Fibroblast of skin of abdomen (primary cell): ENCODE measurements at regions not wholly inside any gene's neighbourhood (a gene's known extent, or its start where the extent isn't known, plus 50 kb on each side); places are given as distances from the start of the nearest gene placed in this dataset.
"Not testable (repeated sequence)": the region's sequence is repeated elsewhere in the genome, so short reads cannot be mapped to it uniquely, and the experiment has no call there.

Source experiments
- DNase-seq: peaks from one replicate; pipeline ENCODE4 v3.0.0-alpha.2; 2013

DNA sequence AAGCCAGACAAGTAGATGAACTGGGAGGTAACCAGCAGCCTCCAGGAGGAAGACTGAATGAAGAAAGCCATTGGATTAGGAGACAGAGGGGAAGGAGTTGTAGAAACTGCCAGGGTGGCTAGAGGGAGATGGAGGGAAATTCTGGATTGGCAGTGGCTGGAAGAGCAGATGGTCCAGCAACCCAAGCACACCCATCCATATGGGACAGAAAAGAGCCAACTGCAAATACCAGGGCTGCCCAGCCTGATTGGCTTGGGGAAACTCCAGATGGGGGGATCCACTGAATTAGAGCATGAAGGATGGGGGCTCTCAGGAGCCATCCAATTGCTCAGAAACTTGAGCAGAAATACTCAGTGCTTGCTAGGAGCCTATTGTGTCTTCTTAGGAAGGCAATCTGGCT is 173.5 kb upstream of the EPB41L3 start:
- no peak for DNase-seq

DNA sequence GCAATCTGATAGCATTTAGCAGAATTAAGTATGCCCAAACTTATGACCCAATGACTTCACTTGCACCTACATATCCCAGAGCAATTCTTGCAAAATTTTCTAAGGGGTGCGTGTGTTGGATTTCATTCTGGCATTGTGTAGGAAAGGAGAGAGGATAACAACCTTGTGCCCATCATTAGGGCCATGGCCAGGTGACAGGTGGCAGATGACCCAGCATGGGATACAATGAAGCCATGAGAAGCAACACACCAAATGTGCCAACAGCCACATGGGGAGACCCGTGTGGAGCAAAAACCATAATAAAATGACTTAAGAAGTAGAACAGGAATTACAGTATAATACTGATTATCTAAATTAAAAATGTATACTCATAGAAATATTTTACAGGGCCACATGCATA is 166.9 kb upstream of the EPB41L3 start:
- no peak for DNase-seq

DNA sequence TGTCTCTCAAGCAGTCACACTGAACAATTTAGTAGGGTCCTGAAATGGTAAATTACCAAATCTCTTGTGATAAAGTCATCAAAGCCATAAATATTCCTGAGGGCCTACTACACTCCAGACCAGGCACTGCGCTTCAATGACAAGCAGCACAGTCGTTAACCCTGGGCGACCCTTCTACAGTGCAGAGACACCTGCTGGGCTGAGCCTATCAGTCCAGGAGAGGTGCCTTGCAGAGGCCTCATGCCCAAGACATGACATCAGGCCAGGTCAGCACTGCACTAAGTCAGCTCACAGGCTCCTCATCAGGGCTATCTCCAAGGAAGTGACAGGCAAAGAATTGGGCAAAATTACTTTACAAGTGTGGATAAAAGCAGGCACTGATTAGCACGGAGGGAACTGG is 166.4 kb upstream of the EPB41L3 start:
- DNase-seq = no peak

DNA sequence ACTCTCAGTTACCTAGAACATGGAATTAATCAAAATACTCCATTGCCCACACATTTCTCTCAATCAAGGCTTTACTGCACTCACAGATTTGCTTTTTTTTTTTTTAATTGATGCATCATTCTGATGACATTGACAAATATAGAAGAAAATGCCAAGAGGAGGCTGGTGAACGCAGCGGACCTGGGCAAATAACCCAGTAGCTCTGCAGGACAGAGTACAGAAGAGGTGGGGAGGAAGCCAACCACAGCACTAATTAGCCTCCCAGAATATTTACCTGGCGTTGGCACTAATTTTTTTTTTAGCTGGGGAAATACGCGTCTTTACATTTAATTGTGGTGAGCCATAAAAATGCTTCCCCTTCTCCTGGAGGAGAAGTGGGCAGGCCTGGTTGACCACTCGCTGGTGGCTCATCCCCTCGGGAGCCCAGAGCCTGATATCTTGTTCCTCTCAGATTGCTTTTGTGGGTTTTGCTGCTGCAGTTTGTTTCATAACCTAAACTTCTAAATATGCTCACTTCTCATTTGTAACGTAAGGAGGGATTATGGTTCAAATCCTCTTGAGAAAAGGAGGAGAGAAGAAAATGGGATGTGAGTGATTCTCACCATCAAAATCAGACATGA is 165.8 kb upstream of the EPB41L3 start:
- DNase-seq = no peak

DNA sequence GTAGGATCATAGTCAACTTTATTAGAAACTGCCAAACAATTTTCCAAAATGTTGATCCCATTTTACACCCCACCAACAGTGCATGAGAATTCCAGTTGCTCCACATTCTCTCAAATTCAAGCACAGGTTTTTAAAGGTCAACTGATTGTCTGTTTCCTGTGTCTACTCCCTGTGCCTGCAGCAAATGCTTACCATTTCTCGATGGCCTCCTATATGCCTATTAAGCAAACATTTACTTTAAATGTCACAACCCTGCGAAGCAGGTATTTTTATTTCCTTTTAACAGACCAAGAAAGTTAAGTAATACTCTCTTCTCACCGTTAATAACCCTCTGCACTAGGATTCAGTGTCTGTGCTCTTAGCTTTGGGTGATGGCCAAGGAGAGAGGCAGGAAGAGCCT is 163.8 kb upstream of the EPB41L3 start:
- no peak for DNase-seq

DNA sequence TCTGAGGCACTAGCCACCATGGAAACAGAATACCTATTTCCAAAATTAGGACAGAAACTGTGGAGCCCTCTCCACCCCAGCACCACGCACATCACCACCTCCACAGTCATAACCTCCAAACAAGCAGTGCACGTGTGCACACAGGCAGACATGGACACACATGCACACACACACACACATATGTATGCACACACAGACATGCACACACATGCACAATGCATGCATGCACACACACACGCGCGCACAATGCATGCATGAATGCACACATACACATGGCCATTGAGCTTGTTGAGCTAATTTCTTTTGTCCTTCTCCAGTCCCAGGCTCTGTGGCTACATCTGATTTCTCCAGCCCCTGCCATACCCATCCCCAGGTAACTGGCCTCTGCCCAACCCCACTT is 161.6 kb upstream of the EPB41L3 start:
- no peak for DNase-seq

DNA sequence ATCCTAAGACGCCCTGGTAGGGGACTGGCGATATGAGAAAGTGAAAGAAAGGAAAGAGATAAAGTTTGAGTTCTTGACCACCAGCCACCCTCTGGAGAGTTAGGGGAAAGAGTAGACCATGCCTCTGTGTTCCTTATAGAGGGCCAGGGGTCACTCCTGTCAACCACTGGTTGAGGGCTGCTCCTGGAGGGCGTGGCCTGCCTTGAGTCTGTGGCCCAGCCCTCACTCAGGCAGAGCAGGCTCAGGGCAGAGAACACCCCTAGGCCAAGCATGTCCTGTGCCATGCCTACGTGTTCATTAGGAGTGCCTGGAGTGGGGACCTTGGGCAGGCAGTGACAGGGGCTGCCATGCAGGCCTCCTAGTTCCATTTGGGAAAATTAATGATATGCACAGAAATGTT is 161.1 kb upstream of the EPB41L3 start:
- DNase-seq = no peak

DNA sequence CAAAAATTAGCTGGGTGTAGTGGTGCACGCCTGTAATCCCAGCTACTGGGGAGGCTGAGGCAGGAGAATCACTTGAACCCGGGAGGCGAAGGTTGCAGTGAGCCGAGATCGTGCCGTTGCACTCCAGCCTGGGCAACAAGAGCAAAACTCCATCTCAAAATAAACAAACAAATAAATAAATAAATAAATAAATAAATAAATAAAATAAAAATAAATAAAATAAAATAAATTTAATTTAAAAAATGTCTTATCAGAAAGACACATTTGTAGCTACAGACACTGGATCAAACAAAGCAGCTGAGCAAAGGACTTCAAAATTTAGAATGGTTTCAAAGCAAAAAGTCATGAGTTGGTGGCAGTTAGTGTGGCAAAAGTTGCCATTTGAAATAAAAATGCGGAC is 158.2 kb upstream of the EPB41L3 start:
- not testable (repeated sequence) for DNase-seq

DNA sequence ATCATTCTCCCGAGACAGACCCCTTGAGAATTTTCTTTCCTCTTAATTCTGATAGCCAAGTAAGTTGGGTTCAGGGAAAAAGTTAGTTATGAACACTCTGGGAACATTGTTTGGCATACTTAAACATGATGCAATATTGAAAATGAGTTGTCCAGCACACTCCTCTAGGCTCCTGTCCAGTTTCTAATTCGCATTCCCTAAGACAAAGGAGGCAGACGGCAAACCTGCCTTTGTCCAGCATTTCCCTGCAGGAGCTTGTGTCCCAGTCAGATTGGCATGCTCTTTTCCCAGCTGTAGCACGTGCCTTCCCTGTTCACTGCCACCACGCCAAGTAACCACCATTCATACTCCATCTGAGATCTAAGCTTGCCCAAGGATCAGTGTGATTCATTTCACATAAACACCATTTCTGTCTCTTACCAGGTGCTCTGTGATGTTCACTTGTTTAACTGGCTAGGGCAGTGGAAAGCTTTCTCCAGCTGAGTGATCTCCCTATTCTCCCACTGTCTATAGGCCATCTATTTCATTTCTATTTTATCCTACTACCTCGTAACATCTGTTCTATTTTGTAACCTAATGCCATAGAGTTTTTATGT is 150.0 kb upstream of the EPB41L3 start:
- DNase-seq = peak; percentile 1

DNA sequence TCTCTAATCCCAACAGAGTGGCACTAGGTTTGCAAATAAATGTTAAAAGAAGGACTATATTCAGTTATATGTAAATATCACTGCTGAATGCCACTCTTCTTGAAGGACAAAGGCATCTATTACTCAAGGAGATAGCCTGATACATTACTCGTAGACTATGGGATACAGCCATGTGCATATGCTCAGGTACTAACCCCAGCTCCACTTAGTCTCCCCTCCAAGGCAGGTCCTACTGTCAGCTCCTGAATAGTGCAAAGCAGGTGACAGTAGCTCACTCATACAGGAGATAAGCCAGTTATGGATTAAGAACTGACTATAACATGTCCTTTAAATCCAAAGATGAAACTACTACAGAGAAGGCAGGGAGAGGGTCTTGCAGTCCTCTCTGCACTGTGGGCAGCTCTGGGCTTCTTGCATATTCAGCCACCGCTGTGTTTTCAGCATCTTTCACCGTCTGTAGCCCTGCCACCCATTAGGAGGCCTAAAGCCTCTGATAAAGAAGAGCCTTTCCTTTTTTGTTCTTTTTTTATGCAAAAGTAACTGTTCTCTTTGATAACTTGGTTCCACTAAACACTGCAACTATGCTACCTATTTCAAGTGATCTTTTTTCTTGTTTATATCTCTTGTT is 135.1 kb upstream of the EPB41L3 start:
- DNase-seq = no peak

DNA sequence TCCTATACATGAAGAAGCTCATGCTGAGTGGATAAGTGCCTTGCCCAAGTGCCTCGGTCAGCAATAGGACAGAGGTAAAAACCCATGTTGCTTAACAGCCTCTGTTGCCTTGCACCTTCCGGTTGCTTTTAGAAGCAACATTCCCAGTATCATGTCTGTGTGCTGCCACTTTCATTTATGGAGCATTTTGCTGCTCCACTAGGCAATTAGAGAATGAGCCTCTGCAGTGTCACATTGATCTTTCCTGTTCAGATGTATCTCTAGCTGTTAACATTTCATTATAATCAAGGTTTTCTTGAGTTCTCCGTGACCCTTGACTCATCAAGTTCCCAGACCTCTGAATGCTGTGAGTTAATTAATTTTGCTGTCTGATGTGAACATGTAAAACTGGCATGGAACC is 134.5 kb upstream of the EPB41L3 start:
- no peak for DNase-seq

DNA sequence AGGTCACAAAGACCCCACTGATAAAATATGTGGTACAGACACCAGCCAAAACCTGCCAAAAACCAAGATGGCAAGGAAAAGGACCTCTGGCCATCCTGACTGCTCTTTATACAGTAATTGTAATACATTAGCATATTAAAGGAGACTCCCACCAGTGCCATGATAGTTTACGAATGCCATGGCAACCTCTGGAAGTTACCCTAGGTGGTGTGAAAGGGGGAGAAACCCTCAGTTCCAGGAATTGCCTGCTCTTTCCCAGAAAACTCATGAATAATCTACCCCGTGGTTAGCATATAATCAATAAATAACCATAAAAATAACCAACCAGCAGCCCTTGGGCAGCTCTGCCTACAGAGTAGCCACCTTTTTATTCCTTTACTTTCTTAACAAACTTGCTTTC is 129.8 kb upstream of the EPB41L3 start:
- no peak for DNase-seq

DNA sequence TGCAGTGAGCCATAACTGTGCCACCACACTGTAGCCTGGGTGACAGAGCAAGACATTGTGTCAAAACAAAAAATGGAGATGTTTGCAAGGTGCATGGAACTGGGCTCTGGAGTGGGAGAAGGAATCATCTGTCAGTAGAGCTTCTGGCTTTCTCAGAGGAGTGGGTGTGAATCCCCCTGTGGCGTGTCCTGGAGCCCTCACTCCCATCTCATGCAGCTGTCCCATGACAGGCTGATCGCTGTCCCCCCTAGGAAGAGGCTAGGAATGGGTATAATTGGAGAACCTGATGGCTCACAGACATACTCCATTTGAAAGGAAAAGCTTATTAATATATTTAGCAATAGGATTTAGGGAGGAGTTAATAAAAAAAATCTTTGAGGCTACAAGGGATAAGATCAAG is 125.8 kb upstream of the EPB41L3 start:
- DNase-seq = no peak

DNA sequence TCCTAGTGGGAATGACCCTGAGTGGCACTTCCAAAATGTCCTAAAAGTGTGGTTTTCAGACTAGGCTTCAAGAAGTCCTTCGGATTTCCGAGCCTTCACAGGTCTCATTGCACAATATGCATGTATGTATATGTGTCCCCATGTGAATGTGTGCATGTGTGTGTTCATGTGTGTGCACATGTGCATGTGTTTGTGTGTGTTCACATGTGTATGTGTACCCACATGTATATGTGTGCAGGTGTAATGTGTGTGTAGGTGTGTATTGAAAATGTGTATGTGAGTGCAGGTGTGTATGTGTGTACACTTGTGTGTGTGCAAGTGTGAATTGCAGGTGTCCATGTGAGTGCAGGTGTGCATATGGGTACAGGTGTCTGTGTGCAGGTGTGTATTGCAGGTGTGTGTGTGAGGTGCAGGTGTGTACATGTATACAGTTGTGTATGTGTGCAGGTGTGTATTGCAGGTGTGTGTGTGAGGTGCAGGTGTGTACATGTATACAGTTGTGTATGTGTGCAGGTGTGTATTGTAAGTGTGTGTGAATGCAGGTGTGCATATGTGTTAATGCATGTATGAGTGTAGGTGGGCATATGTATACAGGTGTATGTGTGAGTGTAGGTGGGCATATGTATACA is 124.4 kb upstream of the EPB41L3 start:
- no peak for DNase-seq

DNA sequence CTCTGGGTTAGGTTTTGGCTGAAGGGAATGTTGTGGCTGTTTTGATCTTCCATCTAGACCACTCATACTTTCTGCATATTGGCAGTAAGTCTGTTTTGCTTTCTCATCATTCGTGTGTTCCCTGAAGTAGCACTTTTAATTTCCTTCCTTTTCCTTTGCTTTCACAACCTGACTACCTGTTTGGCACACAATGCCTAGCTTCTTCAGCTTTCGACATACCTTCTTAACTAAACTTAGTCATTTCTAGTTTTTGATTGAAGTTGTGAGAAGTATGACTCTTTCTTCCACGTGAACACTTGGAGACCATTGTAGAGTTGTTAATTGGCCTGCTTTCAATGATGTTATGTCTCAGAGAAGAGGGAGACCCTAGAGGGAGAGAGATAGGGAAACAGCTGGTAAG is 123.6 kb upstream of the EPB41L3 start:
- DNase-seq = no peak

DNA sequence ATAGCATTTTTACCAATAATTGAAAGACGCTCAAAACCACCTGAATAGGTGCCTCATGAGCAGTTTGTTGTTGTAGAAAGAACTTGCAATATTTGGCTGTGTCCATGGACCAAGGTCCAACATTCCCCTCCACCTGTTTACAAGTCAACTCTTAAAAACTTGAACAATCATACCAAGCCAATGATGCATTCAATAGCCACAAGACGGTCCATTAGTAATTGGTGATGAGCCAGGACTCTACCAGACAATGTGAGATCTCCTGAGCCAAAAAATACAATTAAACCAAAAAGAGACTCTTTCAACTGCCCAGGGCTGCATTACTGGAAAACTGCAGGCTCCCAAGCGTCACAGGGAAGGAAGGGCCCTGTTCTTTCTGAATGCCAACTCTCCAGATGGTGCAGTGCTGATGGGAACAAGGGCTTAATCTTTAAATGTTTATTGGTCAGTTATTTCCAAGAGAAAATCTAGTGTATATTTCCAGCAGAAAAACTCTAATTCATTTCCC is 118.8 kb upstream of the EPB41L3 start:
- no peak for DNase-seq

DNA sequence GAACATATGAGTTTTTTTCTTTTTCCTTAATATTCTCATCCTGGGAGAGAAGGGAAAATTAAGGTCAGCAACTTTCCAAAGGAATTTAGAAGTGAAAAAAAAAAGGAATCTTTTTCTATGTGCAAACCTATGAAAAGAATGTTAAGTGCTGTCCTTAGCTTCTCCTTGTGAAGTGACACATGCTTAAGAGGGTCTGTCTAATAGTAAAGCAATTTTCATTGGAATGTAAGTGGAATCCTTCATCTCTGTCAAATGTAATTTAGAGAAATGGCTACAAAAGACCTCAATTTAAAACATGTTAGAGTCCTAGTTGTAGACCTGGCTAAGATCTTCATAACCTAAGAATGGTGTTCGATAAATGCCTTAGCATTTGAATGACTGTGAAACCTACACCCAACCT is 117.4 kb upstream of the EPB41L3 start:
- no peak for DNase-seq

DNA sequence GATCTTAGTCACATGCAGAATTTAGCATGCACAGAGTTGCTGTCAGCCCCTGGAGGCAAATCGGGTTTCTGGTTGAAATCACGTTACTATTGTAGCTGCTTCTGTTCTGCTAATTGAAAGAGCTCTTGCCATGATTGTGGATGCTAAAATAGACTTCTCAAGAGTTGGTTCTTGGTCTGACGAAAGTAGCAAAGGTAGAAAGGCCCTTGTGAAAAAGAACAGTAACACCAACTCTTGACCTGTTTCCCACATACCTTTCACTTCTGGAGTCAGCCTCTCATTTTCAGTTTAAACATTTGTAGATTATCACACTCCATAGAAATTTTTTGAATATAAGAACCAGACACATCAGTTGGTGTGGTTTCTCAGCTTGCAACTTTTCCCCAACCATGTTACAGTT is 110.0 kb upstream of the EPB41L3 start:
- no peak for DNase-seq

DNA sequence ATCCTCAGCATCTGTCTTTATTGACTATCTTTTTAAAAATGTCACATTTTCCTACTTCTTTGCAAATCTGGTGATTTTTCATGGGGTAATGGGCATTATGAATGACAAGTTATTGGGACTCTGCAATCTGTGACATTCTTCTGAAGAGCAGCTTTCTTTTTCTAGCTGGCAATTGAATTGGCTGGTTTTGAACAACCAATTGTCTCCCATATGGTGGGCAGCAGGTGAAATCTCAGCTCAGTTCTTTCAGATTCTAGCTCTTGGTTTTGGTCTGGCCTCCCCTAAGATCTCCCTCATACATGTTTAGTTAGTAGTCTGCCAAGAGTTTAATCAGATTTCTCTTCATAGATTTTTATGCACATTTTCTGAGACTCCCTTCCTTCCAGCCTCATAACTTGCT is 107.9 kb upstream of the EPB41L3 start:
- DNase-seq = no peak

DNA sequence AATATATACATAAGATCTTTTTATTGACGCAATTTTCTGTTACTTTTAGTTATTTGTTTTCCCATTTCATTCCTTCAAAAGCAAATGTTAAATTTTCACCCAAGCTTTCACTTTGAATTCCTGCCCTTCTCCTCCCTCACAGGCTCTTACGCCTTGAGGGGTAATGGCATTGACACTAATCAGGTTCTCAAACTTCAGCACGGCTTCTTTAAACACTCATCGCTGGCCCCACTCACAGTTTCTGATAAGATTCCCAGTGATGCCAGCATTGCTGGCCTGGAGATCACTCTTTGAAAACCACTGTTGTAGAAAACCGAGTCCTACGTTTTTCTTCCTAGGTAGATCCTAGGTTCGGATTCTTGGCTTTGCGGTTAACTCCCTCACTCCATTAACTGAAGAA is 105.6 kb upstream of the EPB41L3 start:
- DNase-seq = no peak

DNA sequence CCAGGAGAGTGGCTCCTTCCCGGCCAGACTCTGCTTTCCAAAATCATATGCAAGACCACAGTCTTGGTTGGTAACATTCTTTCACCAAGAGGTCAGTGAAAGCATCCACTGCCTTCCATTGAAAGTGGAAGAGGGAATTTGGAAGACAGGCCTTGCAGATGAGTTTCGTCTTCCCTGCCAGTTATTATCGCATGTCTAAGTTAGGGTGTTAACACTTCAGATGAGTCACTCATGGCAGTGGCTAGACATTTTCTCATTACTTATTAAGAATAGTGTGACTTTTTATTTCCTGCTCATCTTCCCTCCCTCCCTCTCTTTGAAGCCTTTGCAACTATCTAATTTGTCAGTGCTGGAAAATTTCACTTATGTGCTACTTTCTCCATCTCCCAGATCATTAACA is 102.9 kb upstream of the EPB41L3 start:
- DNase-seq = no peak

DNA sequence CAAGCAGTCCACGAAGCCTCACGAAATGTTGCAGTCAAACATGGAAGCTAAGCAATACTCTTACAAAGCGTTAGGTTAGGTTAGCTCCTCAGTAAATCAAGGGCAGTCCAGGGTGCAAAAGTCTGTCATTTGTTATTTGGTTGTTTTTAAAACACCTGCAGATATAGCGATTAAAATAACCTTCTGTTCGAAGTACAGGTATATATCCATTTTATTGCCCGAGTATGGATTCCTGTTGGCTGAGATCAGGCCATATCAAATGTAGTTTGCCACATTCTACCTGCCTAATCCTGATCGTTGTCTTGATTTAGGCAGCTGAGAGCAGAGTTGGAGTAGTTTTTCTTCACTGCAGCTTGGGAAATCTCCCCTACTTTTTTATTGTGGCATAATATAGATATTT is 99.5 kb upstream of the EPB41L3 start:
- no peak for DNase-seq

DNA sequence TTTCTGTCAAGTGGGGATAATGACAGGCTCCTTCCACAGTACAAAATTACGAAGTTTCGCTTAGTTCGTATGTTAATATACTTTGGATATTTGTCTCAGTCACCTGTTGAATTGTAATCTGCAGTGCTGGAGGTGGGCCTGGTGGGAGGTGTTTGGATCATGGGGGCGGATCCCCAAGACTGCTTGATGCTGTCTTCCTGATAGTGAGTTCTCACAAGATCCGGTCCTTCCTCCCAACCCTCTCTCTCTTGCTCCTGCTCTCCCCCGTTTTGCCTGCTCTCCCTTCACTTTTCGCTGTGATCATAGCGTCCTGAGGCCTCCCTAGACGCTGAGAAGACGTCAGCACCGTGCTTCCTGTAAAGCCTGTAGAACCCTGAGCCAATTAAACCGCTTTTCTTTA is 97.1 kb upstream of the EPB41L3 start:
- no peak for DNase-seq

DNA sequence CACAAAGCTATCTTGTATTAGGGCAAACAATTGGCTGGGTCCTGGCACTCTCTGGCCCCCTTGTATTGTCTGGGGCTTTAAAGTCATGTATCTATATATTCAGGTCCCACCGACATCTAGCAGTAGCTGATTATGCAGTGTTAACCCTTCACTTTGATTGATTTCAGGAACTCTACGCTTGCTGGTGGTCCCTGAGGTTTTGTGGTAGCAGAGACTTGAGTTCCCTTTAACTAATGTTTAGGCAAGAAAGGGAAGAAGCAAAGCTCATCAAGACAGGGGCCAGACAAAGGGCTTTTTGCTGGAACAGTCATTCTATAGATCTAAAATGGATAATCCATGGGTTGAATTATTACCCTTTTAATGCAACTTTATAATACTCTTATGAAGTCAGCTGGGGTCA is 95.3 kb upstream of the EPB41L3 start:
- DNase-seq = no peak
